Astrocyte (in vitro differentiated cells and primary cell): ENCODE measurements at regions not wholly inside any gene's neighbourhood (a gene's known extent, or its start where the extent isn't known, plus 50 kb on each side); places are given as distances from the start of the nearest gene placed in this dataset.

Source experiments
- DNase-seq: peaks from one replicate; pipeline ENCODE4 v3.0.0-alpha.2; 2010; ENCODE audit warnings: low read depth
- FAIRE-seq: peaks from 2 replicates; lab custom pipeline; 2011; peaks lifted over from hg19 to GRCh38; lab: Jason Lieb, UNC
- H2AFZ ChIP-seq: 2 replicates; pipeline ENCODE4 v1.6.0; 2012; ENCODE audit warnings: low read depth, low read length, inconsistent platforms
- H3K27ac ChIP-seq: 2 replicates; pipeline ENCODE4 v1.5.1; 2011; ENCODE audit warnings: low read depth, low read length, inconsistent platforms
- H3K27me3 ChIP-seq: 2 replicates; pipeline ENCODE4 v1.6.0; 2011; ENCODE audit warnings: low read length, inconsistent platforms; ENCODE audit not compliant: insufficient read depth
- H3K36me3 ChIP-seq: 2 replicates; pipeline ENCODE4 v1.5.1; 2011; ENCODE audit warnings: low read length, inconsistent platforms; ENCODE audit not compliant: insufficient read depth
- H3K4me1 ChIP-seq: 2 replicates; pipeline ENCODE4 v1.5.1; 2011; ENCODE audit warnings: low read length, inconsistent platforms; ENCODE audit not compliant: insufficient read depth
- H3K4me2 ChIP-seq: 2 replicates; pipeline ENCODE4 v1.6.0; 2012; ENCODE audit warnings: low read length, inconsistent platforms
- H3K4me3 ChIP-seq: 2 replicates; pipeline ENCODE4 v1.5.1; 2011; ENCODE audit warnings: low read depth, mild to moderate bottlenecking, low read length, inconsistent platforms; ENCODE audit not compliant: insufficient read depth
- H3K79me2 ChIP-seq: 2 replicates; pipeline ENCODE4 v1.6.0; 2012; ENCODE audit warnings: mild to moderate bottlenecking, low read length, inconsistent platforms; ENCODE audit not compliant: insufficient read depth
- H3K9ac ChIP-seq: 2 replicates; pipeline ENCODE4 v1.6.0; 2012; ENCODE audit warnings: mild to moderate bottlenecking, low read length, inconsistent platforms
- H3K9me3 ChIP-seq: 2 replicates; pipeline ENCODE4 v1.5.1; 2012; ENCODE audit warnings: low read depth, mild to moderate bottlenecking, low read length, inconsistent platforms; ENCODE audit not compliant: insufficient read depth
- H4K20me1 ChIP-seq: 2 replicates; pipeline ENCODE4 v1.6.0; 2012; ENCODE audit warnings: low read length, inconsistent platforms; ENCODE audit not compliant: insufficient read depth
- H3K27ac Mint-ChIP-seq: one replicate; pipeline ENCODE4 v1.8.0; 2021; ENCODE audit warnings: mild to moderate bottlenecking, mixed read lengths; ENCODE audit not compliant: unreplicated experiment
- H3K27me3 Mint-ChIP-seq: one replicate; pipeline ENCODE4 v1.8.0; 2021; ENCODE audit warnings: low read depth, mixed read lengths; ENCODE audit not compliant: unreplicated experiment
- H3K36me3 Mint-ChIP-seq: one replicate; pipeline ENCODE4 v1.8.0; 2021; ENCODE audit warnings: low read depth, mixed read lengths; ENCODE audit not compliant: unreplicated experiment
- H3K4me1 Mint-ChIP-seq: one replicate; pipeline ENCODE4 v1.8.0; 2021; ENCODE audit warnings: low read depth, mixed read lengths; ENCODE audit not compliant: unreplicated experiment
- H3K4me3 Mint-ChIP-seq: one replicate; pipeline ENCODE4 v1.8.0; 2021; ENCODE audit warnings: mild to moderate bottlenecking, moderate library complexity, mixed read lengths; ENCODE audit not compliant: unreplicated experiment
- H3K9me3 Mint-ChIP-seq: one replicate; pipeline ENCODE4 v1.8.0; 2021; ENCODE audit warnings: mild to moderate bottlenecking, mixed read lengths; ENCODE audit not compliant: unreplicated experiment
- EZH2 ChIP-seq: IDR thresholded peaks from 2 replicates; pipeline ENCODE4 v1.6.1; 2012; ENCODE audit warnings: mild to moderate bottlenecking, low read length, inconsistent platforms; ENCODE audit not compliant: insufficient read depth
- TF ChIP-seq, protein P1 (sequence below): IDR thresholded peaks from 2 replicates; pipeline ENCODE4 v1.5.1; 2011; ENCODE audit warnings: low read depth, mild to moderate bottlenecking, inconsistent platforms, low read length, moderate library complexity; ENCODE audit not compliant: insufficient read depth

DNA sequence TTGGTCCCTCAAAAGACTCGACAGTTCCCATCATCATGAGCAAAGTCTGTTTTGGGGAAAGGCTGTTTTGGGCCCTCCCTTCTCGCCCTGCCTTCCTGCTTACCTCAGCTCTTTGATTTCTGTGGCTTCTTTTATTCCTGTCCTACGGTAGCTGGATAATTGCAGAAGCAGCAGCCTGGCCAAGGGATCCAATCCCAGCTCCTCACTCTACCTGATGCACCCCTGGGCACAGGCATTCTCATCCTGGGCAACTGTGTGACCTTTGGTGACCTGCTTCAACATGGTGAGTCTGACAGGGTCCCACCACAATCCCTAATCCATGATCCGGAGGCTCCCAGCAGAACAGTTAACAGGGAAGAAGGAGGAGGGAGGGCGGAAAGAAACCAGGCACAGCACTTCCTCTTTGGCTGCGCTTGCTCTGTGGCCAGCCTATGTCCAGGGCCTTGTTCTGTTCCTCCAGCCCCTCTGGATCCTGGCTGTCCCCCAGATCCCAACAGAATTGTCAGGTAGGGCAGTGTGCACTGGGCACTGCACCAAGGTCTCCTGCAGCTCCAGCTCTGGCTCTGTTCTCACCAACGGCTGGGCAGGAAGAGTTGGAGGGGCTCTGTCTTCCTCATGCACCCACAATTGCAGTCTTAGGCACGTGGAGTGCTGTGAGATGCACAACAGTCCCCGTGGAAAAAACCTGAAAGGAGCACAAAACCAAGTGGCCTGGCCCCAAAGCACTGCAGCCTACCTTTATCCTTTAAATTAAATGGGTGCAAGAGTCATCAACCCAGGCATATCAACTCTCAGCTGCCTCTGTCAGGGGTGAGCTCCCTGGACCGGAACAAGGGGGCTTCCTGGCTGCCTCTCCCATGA lies 144.4 kb downstream of the PTPN20 start:
- H3K36me3 Mint-ChIP-seq, result peaks cover 2% of the 10 kb centered on the region
- no peak for FAIRE-seq
- H3K27me3 Mint-ChIP-seq, result peaks cover 38% of the 10 kb centered on the region

GRCh38 chr10:47056247-47056510 lies 145.0 kb downstream of the PTPN20 start:
- no peak for DNase-seq
- Histone ChIP-seq H3K79me2 (no peaks in the 10 kb centered on the region), H3K36me3 (no peaks in the 10 kb centered on the region), H4K20me1 (no peaks in the 10 kb centered on the region), H3K27ac (no peak overlapping the region), H3K27me3 (no peaks in the 10 kb centered on the region), H3K4me3 (no peak overlapping the region), H3K9ac (no peak overlapping the region), H3K4me1 (no peaks in the 10 kb centered on the region), H3K4me2 (no peak overlapping the region), H2AFZ (no peak overlapping the region), H3K9me3 (no peaks in the 10 kb centered on the region)
- Mint-ChIP-seq H3K36me3 (peaks cover 2% of the 10 kb centered on the region), H3K4me3 (no peak overlapping the region), H3K27me3 (peaks cover 40% of the 10 kb centered on the region), H3K27ac (no peak overlapping the region), H3K9me3 (peaks cover 3% of the 10 kb centered on the region), H3K4me1 (peaks cover 7% of the 10 kb centered on the region)
- TF ChIP-seq EZH2, result no peak
- TF ChIP-seq, protein P1, sequence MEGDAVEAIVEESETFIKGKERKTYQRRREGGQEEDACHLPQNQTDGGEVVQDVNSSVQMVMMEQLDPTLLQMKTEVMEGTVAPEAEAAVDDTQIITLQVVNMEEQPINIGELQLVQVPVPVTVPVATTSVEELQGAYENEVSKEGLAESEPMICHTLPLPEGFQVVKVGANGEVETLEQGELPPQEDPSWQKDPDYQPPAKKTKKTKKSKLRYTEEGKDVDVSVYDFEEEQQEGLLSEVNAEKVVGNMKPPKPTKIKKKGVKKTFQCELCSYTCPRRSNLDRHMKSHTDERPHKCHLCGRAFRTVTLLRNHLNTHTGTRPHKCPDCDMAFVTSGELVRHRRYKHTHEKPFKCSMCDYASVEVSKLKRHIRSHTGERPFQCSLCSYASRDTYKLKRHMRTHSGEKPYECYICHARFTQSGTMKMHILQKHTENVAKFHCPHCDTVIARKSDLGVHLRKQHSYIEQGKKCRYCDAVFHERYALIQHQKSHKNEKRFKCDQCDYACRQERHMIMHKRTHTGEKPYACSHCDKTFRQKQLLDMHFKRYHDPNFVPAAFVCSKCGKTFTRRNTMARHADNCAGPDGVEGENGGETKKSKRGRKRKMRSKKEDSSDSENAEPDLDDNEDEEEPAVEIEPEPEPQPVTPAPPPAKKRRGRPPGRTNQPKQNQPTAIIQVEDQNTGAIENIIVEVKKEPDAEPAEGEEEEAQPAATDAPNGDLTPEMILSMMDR, result no peak
- no peak for FAIRE-seq

More for the DNA sequence above, 144.4 kb downstream of the PTPN20 start:
- H3K9ac ChIP-seq, result no peak overlapping the region
- H3K4me1 Mint-ChIP-seq, result peaks cover 7% of the 10 kb centered on the region
- TF ChIP-seq EZH2, result no peak
- TF ChIP-seq, protein P1, result no peak
- H3K4me3 Mint-ChIP-seq, result no peak overlapping the region
- no peak overlapping the region for H3K4me3 ChIP-seq
- H3K79me2 ChIP-seq, result no peaks in the 10 kb centered on the region
- H3K27ac ChIP-seq, result no peak overlapping the region
- H3K4me1 ChIP-seq, result no peaks in the 10 kb centered on the region
- H3K4me2 ChIP-seq, result no peak overlapping the region
- H3K9me3 ChIP-seq, result no peaks in the 10 kb centered on the region
- H3K9me3 Mint-ChIP-seq, result peaks cover 3% of the 10 kb centered on the region
- DNase-seq, result no peak
- no peak overlapping the region for H2AFZ ChIP-seq
- no peak overlapping the region for H3K27ac Mint-ChIP-seq
- no peaks in the 10 kb centered on the region for H3K27me3 ChIP-seq
- H3K36me3 ChIP-seq, result no peaks in the 10 kb centered on the region
- no peaks in the 10 kb centered on the region for H4K20me1 ChIP-seq

GRCh38 chr10:47057471-47057870 lies 146.2 kb downstream of the PTPN20 start:
- DNase-seq, result no peak
- no peaks in the 10 kb centered on the region for H3K36me3 ChIP-seq
- H3K36me3 Mint-ChIP-seq, result peaks cover 2% of the 10 kb centered on the region
- no peak overlapping the region for H2AFZ ChIP-seq
- H3K27ac ChIP-seq, result no peak overlapping the region
- no peaks in the 10 kb centered on the region for H3K4me1 ChIP-seq
- no peaks in the 10 kb centered on the region for H3K9me3 ChIP-seq
- H4K20me1 ChIP-seq, result no peaks in the 10 kb centered on the region
- H3K9ac ChIP-seq, result no peak overlapping the region
- no peak overlapping the region for H3K4me3 ChIP-seq
- peaks cover 7% of the 10 kb centered on the region for H3K4me1 Mint-ChIP-seq
- H3K4me3 Mint-ChIP-seq, result no peak overlapping the region
- no peak for TF ChIP-seq EZH2
- TF ChIP-seq, protein P1, result no peak
- no peak overlapping the region for H3K4me2 ChIP-seq
- FAIRE-seq, result no peak
- peaks cover 3% of the 10 kb centered on the region for H3K9me3 Mint-ChIP-seq
- no peak overlapping the region for H3K27ac Mint-ChIP-seq
- H3K27me3 ChIP-seq, result peaks cover 2% of the 10 kb centered on the region
- no peaks in the 10 kb centered on the region for H3K79me2 ChIP-seq
- peaks cover 48% of the 10 kb centered on the region for H3K27me3 Mint-ChIP-seq
